ENCODE measurements at regions not wholly inside any gene's neighbourhood (a gene's known extent, or its start where the extent isn't known, plus 50 kb on each side); places are given as distances from the start of the nearest gene placed in this dataset.

DNA sequence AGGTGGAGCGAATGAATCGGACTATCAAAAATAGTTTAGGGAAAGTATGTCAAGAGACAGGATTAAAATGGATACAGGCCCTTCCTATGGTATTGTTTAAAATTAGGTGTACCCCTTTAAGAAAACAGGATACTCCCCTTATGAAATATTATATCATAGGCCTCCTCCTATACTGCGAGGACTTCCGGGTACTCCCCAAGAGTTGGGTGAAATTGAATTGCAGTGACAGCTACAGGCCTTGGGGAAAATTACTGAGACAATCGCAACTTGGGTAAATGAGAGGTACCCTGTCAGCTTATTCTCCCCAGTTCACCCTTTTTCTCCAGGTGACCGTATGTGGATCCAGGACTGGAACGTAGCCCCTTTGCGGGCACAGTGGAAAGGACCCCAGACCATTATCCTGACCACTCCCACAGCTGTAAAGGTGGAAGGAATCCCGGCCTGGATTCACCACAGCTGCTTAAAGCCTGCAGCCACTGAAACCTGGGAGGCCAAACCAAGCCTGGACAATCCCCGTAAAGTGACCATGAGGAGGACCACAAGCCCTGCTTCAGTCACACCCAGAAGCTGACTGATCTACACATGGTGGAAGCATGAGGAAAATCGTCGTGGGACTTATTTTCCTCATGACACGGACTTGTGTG, 1138.1 kb downstream of the ARAP2 start:
- TF ChIP-seq ZFP3 (CRISPR knock-in tag; IDR thresholded peaks at IDR 0.05): no peak
- no peak for TF ChIP-seq ZNF8 (CRISPR knock-in tag; IDR thresholded peaks at IDR 0.05)

Measured in SK-N-SH treated with all-trans-retinoic acid at 6 μM for 48 hours (cell line).